ENCODE measurements at regions not wholly inside any gene's neighbourhood (a gene's known extent, or its start where the extent isn't known, plus 50 kb on each side); places are given as distances from the start of the nearest gene placed in this dataset.

DNA sequence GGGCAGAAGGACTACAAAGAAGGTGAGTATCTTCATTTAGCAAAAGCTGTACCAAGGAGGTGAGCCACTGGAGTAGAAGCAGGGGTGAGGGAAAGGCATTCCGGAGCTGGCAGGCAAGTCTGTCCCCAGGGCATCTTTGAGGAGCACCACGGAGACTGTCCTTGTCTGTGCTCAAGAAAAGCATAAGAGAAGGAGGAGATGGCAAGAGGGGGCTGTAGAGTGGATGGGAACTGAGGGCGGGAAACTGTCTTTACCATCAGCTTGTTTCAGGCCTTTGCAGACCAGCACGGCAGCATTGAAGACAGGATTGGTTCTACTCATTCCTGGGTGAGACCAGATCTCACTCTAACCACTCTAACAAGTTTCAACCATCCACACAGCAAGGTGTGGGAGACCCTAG, 355.8 kb downstream of the AJAP1 start (continued):
- TF ChIP-seq RELB (IDR thresholded peaks at IDR 0.05; ENCODE audit: low read depth) (no peak), ZNF24 (IDR thresholded peaks at IDR 0.05) (no peak)
- TF ChIP-seq, protein P1, sequence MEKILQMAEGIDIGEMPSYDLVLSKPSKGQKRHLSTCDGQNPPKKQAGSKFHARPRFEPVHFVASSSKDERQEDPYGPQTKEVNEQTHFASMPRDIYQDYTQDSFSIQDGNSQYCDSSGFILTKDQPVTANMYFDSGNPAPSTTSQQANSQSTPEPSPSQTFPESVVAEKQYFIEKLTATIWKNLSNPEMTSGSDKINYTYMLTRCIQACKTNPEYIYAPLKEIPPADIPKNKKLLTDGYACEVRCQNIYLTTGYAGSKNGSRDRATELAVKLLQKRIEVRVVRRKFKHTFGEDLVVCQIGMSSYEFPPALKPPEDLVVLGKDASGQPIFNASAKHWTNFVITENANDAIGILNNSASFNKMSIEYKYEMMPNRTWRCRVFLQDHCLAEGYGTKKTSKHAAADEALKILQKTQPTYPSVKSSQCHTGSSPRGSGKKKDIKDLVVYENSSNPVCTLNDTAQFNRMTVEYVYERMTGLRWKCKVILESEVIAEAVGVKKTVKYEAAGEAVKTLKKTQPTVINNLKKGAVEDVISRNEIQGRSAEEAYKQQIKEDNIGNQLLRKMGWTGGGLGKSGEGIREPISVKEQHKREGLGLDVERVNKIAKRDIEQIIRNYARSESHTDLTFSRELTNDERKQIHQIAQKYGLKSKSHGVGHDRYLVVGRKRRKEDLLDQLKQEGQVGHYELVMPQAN (conservative IDR thresholded peaks at IDR 0.05), result no peak

DNA sequence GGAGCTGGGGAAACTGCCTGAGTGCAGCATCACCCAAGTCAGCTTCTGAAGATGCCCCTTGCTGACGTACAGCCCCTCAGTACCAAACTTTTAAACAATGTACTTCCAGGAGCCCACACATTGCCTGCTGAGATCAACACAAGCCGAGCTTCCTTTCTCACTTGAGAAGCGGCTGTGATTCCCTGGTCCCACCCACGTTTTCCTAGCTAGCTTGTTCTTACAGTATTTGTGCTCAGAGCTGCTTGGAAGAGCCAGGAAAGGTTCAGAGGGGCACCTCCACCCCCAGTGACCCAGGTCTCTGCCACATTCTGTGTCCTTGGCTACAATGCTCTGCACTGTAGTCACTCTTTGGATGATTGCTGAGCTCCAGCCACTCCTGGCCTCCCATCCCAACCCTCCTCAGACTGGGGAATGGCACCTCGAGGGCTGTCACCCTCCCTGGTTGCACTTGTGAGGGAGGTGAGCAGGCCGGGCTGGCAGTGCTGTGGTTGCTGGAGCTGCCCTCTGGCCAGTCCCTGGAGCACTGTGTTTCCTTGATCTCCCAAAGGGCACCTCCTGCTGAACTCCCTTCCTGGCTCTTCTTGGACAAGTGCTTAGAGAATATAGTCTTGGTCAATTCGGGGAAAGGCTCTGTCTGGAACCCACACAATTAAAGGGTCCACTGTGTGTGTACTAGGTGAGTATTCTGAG, 355.1 kb downstream of the AJAP1 start:
- TF ChIP-seq YY1 (IDR thresholded peaks at IDR 0.05; ENCODE audit: low read depth, low read length) (no peak), KDM1A (IDR thresholded peaks at IDR 0.05; ENCODE audit: borderline replicate concordance) (no peak), IRF3 (IDR thresholded peaks at IDR 0.05) (no peak), MYB (IDR thresholded peaks at IDR 0.05; ENCODE audit: borderline replicate concordance, low read depth, low read length) (no peak)
- RAD21 ChIA-PET (ENCODE audit: unreplicated experiment), result no interaction called here
- Histone ChIP-seq H3K4me2 (ENCODE audit: control insufficient read depth, insufficient read depth) (no peak overlapping the region), H3K9me3 (replicated peaks; ENCODE audit: control insufficient read depth, insufficient read depth, low read length) (no peaks in the 10 kb centered on the region), H3K4me3 (no peak overlapping the region), H4K20me1 (ENCODE audit: control insufficient read depth, insufficient read depth) (no peaks in the 10 kb centered on the region), H3K27me3 (replicated peaks in 1 of 2; ENCODE audit: control insufficient read depth in 2 of 2, insufficient read depth in 2 of 2, low read length in 1 of 2) (no peaks in the 10 kb centered on the region), H3K79me2 (ENCODE audit: control insufficient read depth, insufficient read depth, low read length) (no peaks in the 10 kb centered on the region), H3K4me1 (ENCODE audit: control insufficient read depth, insufficient read depth, low read length) (no peaks in the 10 kb centered on the region), H2AFZ (ENCODE audit: control insufficient read depth, low read depth, low read length) (no peak overlapping the region), H3K36me3 (ENCODE audit: control insufficient read depth in 2 of 2, insufficient read depth in 2 of 2, low read length in 1 of 2) (no peaks in the 10 kb centered on the region), H3K9ac (ENCODE audit: control insufficient read depth, insufficient read depth, low read length) (no peak overlapping the region), H3K27ac (ENCODE audit: control insufficient read depth, insufficient read depth) (no peak overlapping the region)
- SMC1A ChIA-PET (ENCODE audit: uncharacterized antibody, unreplicated experiment), result no interaction called here
- in situ Hi-C loops (cut with MboI) (no loop called here), intact Hi-C loops (cut with micrococcal nuclease; ENCODE audit: unreplicated experiment) (no loop called here)
- DNase-seq (ENCODE audit: low read depth, low spot score), result no peak
- CTCF ChIA-PET, result no interaction called here
- no TSS peak for BruUV-seq (replicated peaks)
- FAIRE-seq, result no peak
- 1% methylated on average over 7 of the region's 7 CpGs for WGBS (ENCODE audit: insufficient coverage, insufficient replicate concordance, low lambda C conversion rate, missing lambda C conversion rate)
- POLR2A ChIA-PET, result no interaction called here
- ATAC-seq, result no peak
